HepG2 (cell line): ENCODE measurements at regions not wholly inside any gene's neighbourhood (a gene's known extent, or its start where the extent isn't known, plus 50 kb on each side); places are given as distances from the start of the nearest gene placed in this dataset.

ENCODE experiments used
- CREBL2 ChIP-seq: sonication (generic); formaldehyde crosslinking; IDR thresholded peaks from 2 replicates; pipeline ENCODE4 v1.8.1; 2023; ENCODE audit warnings: missing genetic modification reagents, mild to moderate bottlenecking, borderline replicate concordance
- DRAP1 ChIP-seq: IDR thresholded peaks from 2 replicates; pipeline ENCODE4 v1.6.1; 2016; ENCODE audit warnings: missing genetic modification reagents, missing compliant biosample characterization
- IRX3 ChIP-seq: sonication (generic); formaldehyde crosslinking; IDR thresholded peaks from 2 replicates; pipeline ENCODE4 v1.8.1; 2023; ENCODE audit warnings: mild to moderate bottlenecking, low read depth, missing genetic modification reagents, borderline replicate concordance
- KAT7 ChIP-seq: IDR thresholded peaks from 2 replicates; pipeline ENCODE4 v1.6.1; 2018; ENCODE audit warnings: borderline replicate concordance, missing compliant biosample characterization
- KDM5A ChIP-seq: fragments of 200-600 bp; sonication (generic); IDR thresholded peaks from 2 replicates; pipeline ENCODE4 v1.7.0; 2018; ENCODE audit warnings: antibody characterized with exemption, mild to moderate bottlenecking, low read length, borderline replicate concordance
- ONECUT2 ChIP-seq: sonication (generic); formaldehyde crosslinking; IDR thresholded peaks from 2 replicates; pipeline ENCODE4 v1.4.0; 2020; ENCODE audit warnings: missing genetic modification reagents
- SAFB2 ChIP-seq: sonication (generic); formaldehyde crosslinking; IDR thresholded peaks from 2 replicates; pipeline ENCODE4 v1.5.1; 2020; ENCODE audit warnings: missing genetic modification reagents, low read depth, mild to moderate bottlenecking, borderline replicate concordance
- TBP ChIP-seq: sonication (generic); formaldehyde crosslinking; IDR thresholded peaks from 2 replicates; pipeline ENCODE4 v1.5.0; 2020; ENCODE audit warnings: missing genetic modification reagents
- ZBTB3 ChIP-seq: sonication (generic); formaldehyde crosslinking; IDR thresholded peaks from 2 replicates; pipeline ENCODE4 v1.4.0; 2020; ENCODE audit warnings: low read depth, mild to moderate bottlenecking, moderate library complexity, missing genetic modification reagents, borderline replicate concordance
- ZKSCAN8 ChIP-seq: IDR thresholded peaks from 2 replicates; pipeline ENCODE4 v1.6.1; 2016; ENCODE audit warnings: borderline replicate concordance, missing genetic modification reagents, missing compliant biosample characterization
- ZNF768 ChIP-seq: sonication (generic); formaldehyde crosslinking; IDR thresholded peaks from 2 replicates; pipeline ENCODE4 v1.4.0; 2020; ENCODE audit warnings: missing genetic modification reagents
- ZNF780A ChIP-seq: sonication (generic); formaldehyde crosslinking; IDR thresholded peaks from 2 replicates; pipeline ENCODE4 v1.8.0; 2022; ENCODE audit warnings: mild to moderate bottlenecking, missing genetic modification reagents, moderate library complexity
- ZNF841 ChIP-seq: sonication (generic); formaldehyde crosslinking; IDR thresholded peaks from 2 replicates; pipeline ENCODE4 v1.8.1; 2023; ENCODE audit warnings: missing genetic modification reagents, borderline replicate concordance
- ZSCAN25 ChIP-seq: sonication (generic); formaldehyde crosslinking; IDR thresholded peaks from 2 replicates; pipeline ENCODE4 v1.8.0; 2022; ENCODE audit warnings: mild to moderate bottlenecking, missing genetic modification reagents
- ZSCAN31 ChIP-seq: sonication (generic); formaldehyde crosslinking; IDR thresholded peaks from 2 replicates; pipeline ENCODE4 v1.5.0; 2020; ENCODE audit warnings: low read depth, mild to moderate bottlenecking, missing genetic modification reagents
- TF ChIP-seq, protein P1 (sequence below): sonication (generic); formaldehyde crosslinking; IDR thresholded peaks from 2 replicates; pipeline ENCODE4 v1.4.0; 2020; ENCODE audit warnings: missing genetic modification reagents
- TF ChIP-seq, protein P2 (sequence below): sonication (generic); formaldehyde crosslinking; IDR thresholded peaks from 2 replicates; pipeline ENCODE4 v1.4.0; 2020; ENCODE audit warnings: missing genetic modification reagents, borderline replicate concordance
- TF ChIP-seq, protein P3 (sequence below): IDR thresholded peaks from 2 replicates; pipeline ENCODE4 v1.6.1; 2016; ENCODE audit warnings: low read depth, borderline replicate concordance

- TF ChIP-seq ZBTB3 (no peak), KDM5A (no peak), CREBL2 (no peak), ZNF841 (CRISPR knock-in tag) (no peak), TBP (CRISPR knock-in tag) (no peak), KAT7 (CRISPR knock-in tag) (no peak), DRAP1 (CRISPR knock-in tag) (no peak), ZNF768 (CRISPR knock-in tag) (peak; percentile 54; the same call in 1 of the 2 replicates), IRX3 (CRISPR knock-in tag) (no peak), SAFB2 (CRISPR knock-in tag) (no peak), ONECUT2 (CRISPR knock-in tag) (no peak), ZNF780A (CRISPR knock-in tag) (no peak), ZKSCAN8 (no peak), ZSCAN25 (CRISPR knock-in tag) (no peak), ZSCAN31 (CRISPR knock-in tag) (no peak)
- TF ChIP-seq, protein P1, sequence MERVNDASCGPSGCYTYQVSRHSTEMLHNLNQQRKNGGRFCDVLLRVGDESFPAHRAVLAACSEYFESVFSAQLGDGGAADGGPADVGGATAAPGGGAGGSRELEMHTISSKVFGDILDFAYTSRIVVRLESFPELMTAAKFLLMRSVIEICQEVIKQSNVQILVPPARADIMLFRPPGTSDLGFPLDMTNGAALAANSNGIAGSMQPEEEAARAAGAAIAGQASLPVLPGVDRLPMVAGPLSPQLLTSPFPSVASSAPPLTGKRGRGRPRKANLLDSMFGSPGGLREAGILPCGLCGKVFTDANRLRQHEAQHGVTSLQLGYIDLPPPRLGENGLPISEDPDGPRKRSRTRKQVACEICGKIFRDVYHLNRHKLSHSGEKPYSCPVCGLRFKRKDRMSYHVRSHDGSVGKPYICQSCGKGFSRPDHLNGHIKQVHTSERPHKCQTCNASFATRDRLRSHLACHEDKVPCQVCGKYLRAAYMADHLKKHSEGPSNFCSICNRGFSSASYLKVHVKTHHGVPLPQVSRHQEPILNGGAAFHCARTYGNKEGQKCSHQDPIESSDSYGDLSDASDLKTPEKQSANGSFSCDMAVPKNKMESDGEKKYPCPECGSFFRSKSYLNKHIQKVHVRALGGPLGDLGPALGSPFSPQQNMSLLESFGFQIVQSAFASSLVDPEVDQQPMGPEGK (CRISPR knock-in tag), result no peak
- TF ChIP-seq, protein P2, sequence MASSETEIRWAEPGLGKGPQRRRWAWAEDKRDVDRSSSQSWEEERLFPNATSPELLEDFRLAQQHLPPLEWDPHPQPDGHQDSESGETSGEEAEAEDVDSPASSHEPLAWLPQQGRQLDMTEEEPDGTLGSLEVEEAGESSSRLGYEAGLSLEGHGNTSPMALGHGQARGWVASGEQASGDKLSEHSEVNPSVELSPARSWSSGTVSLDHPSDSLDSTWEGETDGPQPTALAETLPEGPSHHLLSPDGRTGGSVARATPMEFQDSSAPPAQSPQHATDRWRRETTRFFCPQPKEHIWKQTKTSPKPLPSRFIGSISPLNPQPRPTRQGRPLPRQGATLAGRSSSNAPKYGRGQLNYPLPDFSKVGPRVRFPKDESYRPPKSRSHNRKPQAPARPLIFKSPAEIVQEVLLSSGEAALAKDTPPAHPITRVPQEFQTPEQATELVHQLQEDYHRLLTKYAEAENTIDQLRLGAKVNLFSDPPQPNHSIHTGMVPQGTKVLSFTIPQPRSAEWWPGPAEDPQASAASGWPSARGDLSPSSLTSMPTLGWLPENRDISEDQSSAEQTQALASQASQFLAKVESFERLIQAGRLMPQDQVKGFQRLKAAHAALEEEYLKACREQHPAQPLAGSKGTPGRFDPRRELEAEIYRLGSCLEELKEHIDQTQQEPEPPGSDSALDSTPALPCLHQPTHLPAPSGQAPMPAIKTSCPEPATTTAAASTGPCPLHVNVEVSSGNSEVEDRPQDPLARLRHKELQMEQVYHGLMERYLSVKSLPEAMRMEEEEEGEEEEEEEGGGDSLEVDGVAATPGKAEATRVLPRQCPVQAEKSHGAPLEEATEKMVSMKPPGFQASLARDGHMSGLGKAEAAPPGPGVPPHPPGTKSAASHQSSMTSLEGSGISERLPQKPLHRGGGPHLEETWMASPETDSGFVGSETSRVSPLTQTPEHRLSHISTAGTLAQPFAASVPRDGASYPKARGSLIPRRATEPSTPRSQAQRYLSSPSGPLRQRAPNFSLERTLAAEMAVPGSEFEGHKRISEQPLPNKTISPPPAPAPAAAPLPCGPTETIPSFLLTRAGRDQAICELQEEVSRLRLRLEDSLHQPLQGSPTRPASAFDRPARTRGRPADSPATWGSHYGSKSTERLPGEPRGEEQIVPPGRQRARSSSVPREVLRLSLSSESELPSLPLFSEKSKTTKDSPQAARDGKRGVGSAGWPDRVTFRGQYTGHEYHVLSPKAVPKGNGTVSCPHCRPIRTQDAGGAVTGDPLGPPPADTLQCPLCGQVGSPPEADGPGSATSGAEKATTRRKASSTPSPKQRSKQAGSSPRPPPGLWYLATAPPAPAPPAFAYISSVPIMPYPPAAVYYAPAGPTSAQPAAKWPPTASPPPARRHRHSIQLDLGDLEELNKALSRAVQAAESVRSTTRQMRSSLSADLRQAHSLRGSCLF (CRISPR knock-in tag), result no peak
- TF ChIP-seq, protein P3, sequence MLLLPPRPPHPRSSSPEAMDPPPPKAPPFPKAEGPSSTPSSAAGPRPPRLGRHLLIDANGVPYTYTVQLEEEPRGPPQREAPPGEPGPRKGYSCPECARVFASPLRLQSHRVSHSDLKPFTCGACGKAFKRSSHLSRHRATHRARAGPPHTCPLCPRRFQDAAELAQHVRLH, result no peak
Measured at GRCh38 chr1:58964880-58965279, 181.0 kb upstream of the JUN start (continued).
